ENCODE measurements at regions not wholly inside any gene's neighbourhood (a gene's known extent, or its start where the extent isn't known, plus 50 kb on each side); places are given as distances from the start of the nearest gene placed in this dataset.

DNA sequence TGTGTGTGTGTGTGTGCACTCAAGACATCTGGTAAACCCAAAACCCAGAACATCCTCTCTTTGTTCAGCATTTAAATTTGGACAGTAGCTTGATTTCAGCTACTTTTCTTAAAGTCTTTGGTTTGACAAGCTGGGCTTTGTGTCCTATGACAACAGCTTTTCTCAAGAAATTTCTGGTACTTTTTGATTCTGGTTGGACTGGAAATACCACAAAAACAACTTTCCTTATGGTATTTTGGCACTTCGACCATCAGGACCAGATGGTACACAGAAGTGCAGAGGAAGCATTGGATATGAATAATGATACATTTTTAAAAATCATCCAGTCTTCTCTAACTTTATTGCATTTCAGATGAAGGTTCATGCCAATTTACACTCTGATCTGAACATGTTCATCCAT is 286.6 kb upstream of the FLRT2 start:
- TF ChIP-seq EZH2 (IDR thresholded peaks at IDR 0.05; ENCODE audit: insufficient read depth, poor library complexity, severe bottlenecking) = no peak
- TF ChIP-seq EZH2phosphoT487 (IDR thresholded peaks at IDR 0.05; ENCODE audit: insufficient read depth, low read depth) = no peak
